ENCODE measurements at regions not wholly inside any gene's neighbourhood (a gene's known extent, or its start where the extent isn't known, plus 50 kb on each side); places are given as distances from the start of the nearest gene placed in this dataset.

DNA sequence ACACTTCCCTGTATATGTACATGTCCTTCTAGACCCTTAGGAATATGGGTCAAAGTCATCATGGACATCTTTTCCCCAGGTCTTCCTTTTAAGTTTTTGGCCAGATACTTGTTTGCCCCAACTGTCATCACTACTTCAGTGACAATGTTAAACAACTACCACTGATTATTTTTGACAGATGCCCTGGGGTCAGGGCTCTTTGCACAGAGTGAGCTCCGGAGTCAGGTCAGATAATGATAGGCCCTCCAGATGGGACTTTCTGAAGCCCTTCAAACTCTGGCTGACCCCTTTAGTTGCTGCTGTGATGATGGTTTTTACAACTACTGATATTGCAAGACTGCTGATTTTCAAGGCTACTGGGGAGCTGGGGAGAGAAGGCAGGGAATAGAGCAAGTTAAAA, 449.4 kb upstream of the HS6ST1 start:
- Histone ChIP-seq H3K27me3 (no peaks in the 10 kb centered on the region), H3K27ac (no peak overlapping the region), H3K4me1 (no peaks in the 10 kb centered on the region), H3K9me3 (peaks cover 0 to 9% (median 1%) of the 10 kb centered on the region in 4 donors), H3K36me3 (no peaks in the 10 kb centered on the region), H3K4me3 (no peak overlapping the region)
- no peak for DNase-seq (ENCODE audit: low spot score in 2 of 2)
- 39 to 73% methylated on average over 1 of the region's 1 CpG for WGBS, 2 donors
- TF ChIP-seq, protein P1, sequence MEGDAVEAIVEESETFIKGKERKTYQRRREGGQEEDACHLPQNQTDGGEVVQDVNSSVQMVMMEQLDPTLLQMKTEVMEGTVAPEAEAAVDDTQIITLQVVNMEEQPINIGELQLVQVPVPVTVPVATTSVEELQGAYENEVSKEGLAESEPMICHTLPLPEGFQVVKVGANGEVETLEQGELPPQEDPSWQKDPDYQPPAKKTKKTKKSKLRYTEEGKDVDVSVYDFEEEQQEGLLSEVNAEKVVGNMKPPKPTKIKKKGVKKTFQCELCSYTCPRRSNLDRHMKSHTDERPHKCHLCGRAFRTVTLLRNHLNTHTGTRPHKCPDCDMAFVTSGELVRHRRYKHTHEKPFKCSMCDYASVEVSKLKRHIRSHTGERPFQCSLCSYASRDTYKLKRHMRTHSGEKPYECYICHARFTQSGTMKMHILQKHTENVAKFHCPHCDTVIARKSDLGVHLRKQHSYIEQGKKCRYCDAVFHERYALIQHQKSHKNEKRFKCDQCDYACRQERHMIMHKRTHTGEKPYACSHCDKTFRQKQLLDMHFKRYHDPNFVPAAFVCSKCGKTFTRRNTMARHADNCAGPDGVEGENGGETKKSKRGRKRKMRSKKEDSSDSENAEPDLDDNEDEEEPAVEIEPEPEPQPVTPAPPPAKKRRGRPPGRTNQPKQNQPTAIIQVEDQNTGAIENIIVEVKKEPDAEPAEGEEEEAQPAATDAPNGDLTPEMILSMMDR (IDR thresholded peaks at IDR 0.05): no peak
- no peak for TF ChIP-seq EP300 (IDR thresholded peaks at IDR 0.05)
- TF ChIP-seq POLR2A (IDR thresholded peaks at IDR 0.05): no peak

DNA sequence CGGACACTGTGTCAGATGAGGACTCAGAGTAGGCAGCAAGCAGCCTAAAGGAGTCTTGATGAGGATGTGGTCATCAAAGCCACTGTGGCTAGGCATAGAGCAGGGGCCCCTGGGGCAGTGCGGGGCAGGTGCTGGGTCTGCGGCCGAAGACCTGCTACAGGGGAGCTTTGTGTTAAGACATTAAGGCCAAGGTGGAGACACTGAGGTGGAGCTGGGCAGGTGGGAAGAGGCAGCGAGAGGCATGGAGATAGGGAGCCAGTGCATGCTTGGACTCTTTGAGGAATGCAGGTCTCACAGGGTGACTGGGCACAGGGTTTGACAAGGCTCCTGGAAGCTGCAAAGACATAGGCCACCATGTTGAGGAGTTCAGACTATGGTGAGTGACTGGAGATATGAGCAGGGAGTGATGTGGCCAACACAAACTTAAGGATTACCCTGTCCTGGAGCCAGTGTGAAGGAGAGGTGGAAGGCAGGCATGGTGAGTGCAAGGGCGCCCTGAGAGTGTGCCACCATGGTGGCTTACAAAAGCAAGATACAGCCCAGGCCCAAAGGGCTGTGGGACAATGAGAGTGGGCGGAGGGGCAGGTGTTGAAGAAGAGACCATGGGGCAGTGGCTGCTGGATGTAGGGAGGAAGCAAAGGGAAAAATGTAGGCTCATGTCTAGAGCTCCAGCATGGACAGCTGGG, 450.9 kb upstream of the HS6ST1 start:
- no peak for DNase-seq (ENCODE audit: low spot score in 2 of 2)
- Histone ChIP-seq H3K36me3 (no peaks in the 10 kb centered on the region), H3K27me3 (no peaks in the 10 kb centered on the region), H3K27ac (no peak overlapping the region), H3K4me1 (no peaks in the 10 kb centered on the region), H3K4me3 (no peak overlapping the region), H3K9me3 (no peaks in the 10 kb centered on the region)
- TF ChIP-seq POLR2A (IDR thresholded peaks at IDR 0.05) (no peak), EP300 (IDR thresholded peaks at IDR 0.05) (no peak)
- TF ChIP-seq, protein P1 (IDR thresholded peaks at IDR 0.05): no peak
- 96 to 98% methylated on average over 7 of the region's 7 CpGs for WGBS, 2 donors

DNA sequence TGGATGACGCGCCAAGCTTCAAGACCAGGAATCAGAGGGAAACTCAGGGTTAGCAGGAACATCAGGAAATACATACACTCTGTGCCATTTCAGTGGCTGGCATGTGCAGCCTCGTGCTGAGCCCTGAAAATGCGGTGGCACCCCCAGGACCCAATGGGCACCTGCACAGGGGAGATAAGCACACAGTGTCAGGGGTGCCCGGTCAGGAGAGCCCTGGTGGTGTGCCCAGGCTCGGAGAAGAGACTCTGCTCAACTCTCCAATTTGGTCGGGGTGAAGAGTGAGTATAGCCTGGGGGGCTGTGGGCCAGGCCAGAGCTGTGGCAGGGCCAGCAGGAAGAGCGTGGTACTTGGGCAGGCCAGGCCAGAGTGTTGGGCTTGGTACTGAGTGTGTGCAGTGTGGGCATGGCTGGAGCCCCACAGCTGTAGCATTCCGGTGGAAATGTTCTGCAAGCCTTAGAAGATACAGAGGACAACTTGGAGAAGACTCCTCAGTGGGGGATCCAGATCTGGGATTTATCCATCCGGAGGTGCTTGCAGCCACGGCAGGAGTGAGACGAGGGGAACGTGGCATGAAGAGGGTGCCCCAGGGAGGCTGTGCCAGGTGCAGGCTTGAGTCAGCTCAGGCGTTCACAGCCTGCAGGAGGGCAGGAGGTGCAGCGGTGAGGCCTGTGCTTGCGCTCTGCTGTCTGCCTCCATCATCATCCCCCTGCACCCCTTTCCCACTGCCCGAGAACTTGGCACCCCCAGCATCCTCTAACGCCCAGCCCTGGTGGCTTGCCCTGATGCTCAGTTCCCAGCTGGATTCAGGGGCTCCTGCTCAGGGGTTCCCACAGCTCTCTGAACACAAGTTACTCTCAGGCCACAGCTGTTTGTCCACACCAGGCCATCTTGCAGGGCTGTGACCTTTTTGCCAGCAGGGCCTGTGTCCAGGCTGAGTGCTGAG, 451.7 kb upstream of the HS6ST1 start:
- no peaks in the 10 kb centered on the region for H3K27me3 ChIP-seq
- TF ChIP-seq EP300 (IDR thresholded peaks at IDR 0.05) (no peak), POLR2A (IDR thresholded peaks at IDR 0.05) (no peak)
- TF ChIP-seq, protein P1 (IDR thresholded peaks at IDR 0.05): no peak
- no peaks in the 10 kb centered on the region for H3K9me3 ChIP-seq
- H3K4me3 ChIP-seq: no peak overlapping the region
- no peaks in the 10 kb centered on the region for H3K36me3 ChIP-seq
- no peaks in the 10 kb centered on the region for H3K4me1 ChIP-seq
- WGBS, 2 donors: 89 to 95% methylated on average over 17 to 18 of the region's 18 CpGs
- no peak for DNase-seq (ENCODE audit: low spot score in 2 of 2)
- H3K27ac ChIP-seq: no peak overlapping the region

DNA sequence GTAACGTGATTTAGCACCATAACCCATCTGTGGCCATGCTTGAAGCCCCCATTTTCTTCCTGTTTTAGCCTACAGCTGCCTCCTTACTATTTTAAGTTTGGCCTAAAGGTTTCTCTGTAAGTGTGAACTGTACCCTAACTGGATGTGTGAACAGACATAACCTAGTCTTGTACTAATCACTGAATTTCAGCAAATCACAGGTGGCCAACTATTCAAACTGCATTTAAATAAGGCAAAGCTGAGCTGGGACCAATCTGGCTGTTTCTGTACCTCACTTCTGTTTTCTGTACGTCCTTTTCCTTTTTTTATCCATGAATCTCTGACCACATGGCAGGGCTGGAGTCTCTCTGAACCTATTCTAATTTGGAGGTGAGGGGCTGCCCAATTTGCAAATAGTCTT, 452.7 kb upstream of the HS6ST1 start:
- DNase-seq (ENCODE audit: low spot score in 2 of 2): no peak
- no peaks in the 10 kb centered on the region for H3K36me3 ChIP-seq
- H3K27me3 ChIP-seq: no peaks in the 10 kb centered on the region
- no peaks in the 10 kb centered on the region for H3K9me3 ChIP-seq
- H3K4me3 ChIP-seq: no peak overlapping the region
- H3K27ac ChIP-seq: no peak overlapping the region
- TF ChIP-seq, protein P1 (IDR thresholded peaks at IDR 0.05): no peak
- TF ChIP-seq EP300 (IDR thresholded peaks at IDR 0.05) (no peak), POLR2A (IDR thresholded peaks at IDR 0.05) (no peak)
- WGBS, 2 donors: 78 to 83% methylated on average over 2 of the region's 2 CpGs
- no peaks in the 10 kb centered on the region for H3K4me1 ChIP-seq

DNA sequence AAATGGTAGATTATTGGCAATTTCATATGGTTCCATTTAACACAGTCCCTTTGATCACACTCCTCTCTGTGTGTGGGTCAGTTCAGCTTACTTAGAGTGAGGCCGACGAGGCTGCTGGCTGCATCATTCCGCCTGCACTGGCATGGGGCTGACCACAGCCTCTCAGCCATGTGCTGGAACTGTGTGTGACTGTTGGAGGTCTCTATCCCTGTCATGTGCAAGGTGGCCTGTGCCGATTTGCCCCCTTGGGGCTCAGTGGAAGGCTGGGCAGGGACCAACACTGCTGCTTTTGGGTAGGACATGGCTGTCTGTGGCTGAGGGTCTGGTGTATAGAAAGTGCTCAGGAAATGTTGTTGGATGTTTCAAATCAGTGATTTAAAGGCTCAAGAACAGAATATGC, 454.0 kb upstream of the HS6ST1 start:
- WGBS, 2 donors: 83 to 86% methylated on average over 4 of the region's 4 CpGs
- DNase-seq (ENCODE audit: low spot score in 2 of 2): no peak

More for the DNA sequence above, 454.0 kb upstream of the HS6ST1 start:
- Histone ChIP-seq H3K4me1 (no peaks in the 10 kb centered on the region), H3K4me3 (no peak overlapping the region), H3K27me3 (no peaks in the 10 kb centered on the region), H3K9me3 (no peaks in the 10 kb centered on the region), H3K36me3 (no peaks in the 10 kb centered on the region), H3K27ac (no peak overlapping the region)
- TF ChIP-seq, protein P1 (IDR thresholded peaks at IDR 0.05): no peak
- no peak for TF ChIP-seq EP300 (IDR thresholded peaks at IDR 0.05)
- no peak for TF ChIP-seq POLR2A (IDR thresholded peaks at IDR 0.05)
